GM19023 (cell line): ENCODE measurements at regions not wholly inside any gene's neighbourhood (a gene's known extent, or its start where the extent isn't known, plus 50 kb on each side); places are given as distances from the start of the nearest gene placed in this dataset.

ENCODE experiments used
- ATAC-seq: cut with Tn5 transposase; IDR thresholded peaks from one replicate; pipeline ENCODE4 v1.9.1; 2021; ENCODE audit warnings: mild to moderate bottlenecking, moderate library complexity; ENCODE audit not compliant: unreplicated experiment

GRCh38 chr6:128676456-128676855 lies 156.1 kb upstream of the PTPRK start:
- ATAC-seq, result no peak

DNA sequence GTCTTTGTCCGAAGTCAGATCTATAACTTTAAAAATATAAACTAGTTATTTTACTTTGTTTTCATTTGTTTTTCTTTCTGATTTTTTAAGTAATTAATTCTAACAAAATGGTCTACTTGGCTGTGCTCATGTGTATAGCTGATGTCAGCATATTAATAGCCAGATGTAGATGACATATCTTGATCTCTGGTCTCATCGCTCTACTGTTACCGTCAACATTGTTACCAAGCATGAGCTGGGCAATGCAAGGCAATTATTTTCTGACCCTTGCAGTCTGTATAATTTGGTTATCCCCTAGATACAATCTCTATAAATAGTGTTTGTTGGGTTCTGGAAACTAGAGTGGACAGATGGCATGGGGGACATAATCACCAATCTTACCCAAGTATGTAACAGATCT lies 151.6 kb upstream of the PTPRK start:
- no peak for ATAC-seq

DNA sequence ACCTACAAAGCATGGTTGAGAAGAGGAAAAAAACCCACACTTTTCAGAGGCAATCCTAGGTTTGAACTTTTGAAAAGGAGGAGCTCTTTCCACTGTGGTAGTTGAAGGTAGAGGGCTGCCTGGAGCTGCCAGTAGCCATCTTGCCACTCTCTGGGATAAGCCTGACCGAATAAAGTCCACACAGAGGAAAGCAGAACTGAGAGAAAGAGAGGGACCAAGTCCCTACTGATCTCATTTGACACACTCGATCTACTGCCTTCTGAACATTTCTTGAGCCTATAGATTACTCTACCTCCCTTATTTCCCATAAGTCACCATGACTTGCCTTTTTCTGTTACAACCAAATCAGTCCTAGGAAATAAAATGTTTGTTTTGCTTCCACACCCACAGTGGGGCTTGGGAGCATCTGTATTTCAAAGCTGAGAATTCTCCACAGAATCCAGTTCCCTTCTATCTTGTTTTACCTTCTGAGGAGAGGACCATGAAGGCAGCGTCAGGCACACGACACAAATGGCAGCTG lies 147.0 kb upstream of the PTPRK start:
- ATAC-seq, result no peak

GRCh38 chr6:128666405-128666804 lies 146.0 kb upstream of the PTPRK start:
- no peak for ATAC-seq

DNA sequence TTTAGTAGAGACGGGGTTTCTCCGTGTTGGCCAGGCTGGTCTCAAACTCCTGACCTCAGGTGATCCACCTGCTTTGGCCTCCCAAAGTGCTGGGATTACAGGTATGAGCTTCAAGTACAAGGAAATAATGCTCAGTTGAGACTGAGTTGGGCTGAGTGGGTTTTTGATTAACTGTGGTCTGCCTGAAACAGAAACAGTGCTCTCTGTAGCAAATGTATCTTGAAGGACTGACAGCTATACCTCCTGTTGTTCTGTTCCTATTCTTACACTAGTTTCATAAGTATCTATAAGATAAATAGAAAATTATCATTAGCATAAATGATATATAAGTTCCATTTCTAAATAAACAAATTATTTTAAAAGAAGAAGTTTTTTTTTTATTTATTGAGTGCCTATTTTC lies 142.8 kb upstream of the PTPRK start:
- no peak for ATAC-seq

GRCh38 chr6:128659878-128660622 lies 139.7 kb upstream of the PTPRK start:
- ATAC-seq, result no peak

DNA sequence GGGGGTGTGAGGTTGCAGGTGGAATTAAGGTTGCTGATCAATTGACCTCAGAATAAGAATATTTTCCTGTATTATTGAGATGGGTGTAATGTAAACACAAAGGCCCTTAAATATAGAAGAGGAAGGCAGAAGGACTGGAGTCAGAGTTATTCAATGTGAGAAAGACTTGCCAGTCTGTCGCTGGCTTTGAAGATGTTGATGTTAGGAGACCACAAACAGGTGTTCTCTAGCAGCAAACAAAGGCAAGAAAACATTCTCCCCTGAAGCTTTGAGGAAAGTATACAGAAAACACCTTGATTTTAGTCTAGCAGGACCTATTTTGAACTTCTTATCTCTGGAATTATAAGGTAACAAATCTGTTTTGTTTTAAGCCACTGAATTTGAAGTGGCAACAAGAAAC lies 138.9 kb upstream of the PTPRK start:
- no peak for ATAC-seq

DNA sequence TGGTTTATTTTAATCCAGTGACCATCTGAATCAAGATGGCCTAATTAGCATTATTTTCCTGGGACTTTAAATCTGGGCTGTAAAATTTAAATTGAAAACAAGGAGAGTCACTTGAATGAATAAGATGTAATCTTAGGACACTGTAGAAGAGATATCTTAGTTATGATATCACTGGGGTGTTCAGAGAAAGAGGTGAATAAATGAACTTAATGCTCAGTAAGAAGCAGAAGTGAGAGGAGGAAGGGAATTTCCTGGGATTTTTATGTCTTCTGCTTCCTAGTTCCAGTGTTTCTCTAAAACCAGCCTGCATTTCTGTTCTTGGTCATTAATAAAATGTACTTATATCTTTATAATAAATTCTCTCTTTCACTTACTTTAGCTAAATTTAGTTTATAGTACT lies 136.8 kb upstream of the PTPRK start:
- no peak for ATAC-seq

DNA sequence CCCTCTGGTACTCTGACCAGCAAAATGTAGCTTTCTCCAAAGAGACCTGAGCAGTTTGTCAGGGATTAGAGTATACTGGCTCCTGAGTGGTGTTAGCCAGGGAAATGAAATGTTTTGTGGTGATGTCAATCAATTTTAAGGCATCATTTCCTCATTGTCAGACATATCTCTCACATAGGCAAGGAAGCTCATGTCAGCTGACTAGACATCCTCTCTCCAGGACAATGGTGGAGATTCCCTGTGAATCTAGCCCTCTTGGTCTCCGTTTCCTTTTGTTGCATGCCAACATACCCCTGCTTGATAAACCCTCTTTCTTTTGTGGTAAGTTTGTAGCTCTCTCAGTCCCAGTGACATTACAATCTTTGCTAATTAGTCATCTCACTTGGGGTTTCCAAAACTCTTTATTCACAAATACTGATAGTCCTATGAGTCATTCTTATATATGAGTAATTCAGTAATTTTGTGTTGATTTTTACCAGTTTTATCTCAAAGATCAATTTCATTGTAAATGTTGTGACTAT lies 135.6 kb upstream of the PTPRK start:
- peak; percentile 72 for ATAC-seq

DNA sequence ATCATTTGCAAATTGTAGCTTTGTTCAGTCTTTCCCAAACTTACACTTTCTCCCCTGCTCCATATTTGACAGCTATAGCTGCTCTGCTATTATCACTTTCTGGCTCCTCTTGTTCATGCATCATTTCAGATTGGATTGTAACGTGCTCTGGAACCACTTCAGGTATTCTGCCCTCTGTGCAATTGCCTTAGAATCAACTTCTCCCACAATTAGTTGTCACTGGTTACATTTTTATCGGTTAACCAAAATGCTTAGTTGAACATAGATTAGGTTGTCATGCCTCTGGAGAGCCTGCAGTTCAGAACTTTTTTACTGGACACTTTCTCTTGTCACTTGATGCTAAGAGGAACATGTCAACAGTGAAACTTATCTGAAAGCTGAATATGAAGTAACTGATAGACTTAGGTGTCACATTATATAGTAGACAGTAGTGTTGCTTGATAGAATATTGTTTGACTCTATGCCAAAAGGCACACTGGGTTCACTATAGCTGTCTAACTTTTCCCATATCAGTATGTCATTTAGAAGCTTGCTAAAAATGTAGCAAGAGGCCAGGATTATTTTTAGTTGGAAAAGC lies 127.7 kb upstream of the PTPRK start:
- no peak for ATAC-seq

GRCh38 chr6:128642132-128642531 lies 121.7 kb upstream of the PTPRK start:
- no peak for ATAC-seq

DNA sequence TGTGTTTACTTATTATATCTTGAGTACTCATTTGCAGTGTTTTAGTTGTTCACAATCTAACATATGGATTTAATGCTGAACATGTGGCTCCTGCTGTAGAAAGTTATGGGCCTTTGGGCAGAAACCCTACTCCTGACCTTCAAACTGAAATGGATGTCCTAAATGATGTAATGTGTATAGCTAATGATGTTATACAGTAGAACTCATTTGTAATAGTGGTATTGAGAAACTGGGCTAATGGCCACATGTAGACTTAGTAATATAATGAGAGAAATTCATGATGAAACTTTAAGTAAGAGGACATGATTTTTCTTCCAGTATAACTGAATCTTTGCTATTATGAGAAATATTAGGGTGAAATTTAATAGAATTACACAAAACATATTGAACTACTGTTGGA lies 121.3 kb upstream of the PTPRK start:
- no peak for ATAC-seq

- no peak for ATAC-seq
Measured at GRCh38 chr6:128638817-128639216, 118.4 kb upstream of the PTPRK start.

DNA sequence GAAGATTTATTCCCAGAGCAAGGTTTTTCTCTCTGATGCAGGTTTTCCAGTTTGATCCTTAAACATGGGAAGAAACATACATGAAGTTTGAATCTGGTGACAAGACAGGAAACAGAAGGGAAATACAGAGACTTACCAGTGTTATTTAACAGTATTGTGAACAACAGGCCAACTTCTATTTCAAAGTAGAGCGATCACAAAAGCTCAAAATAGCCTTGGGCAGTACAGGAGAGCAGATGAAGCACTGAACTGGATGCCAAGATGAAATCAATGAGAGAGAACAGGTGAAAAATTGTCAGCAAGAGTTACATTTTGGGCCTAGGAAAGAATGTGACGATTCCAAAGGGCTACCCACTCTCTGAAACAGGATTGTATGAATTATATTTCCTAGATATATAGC lies 114.8 kb upstream of the PTPRK start:
- ATAC-seq, result no peak

DNA sequence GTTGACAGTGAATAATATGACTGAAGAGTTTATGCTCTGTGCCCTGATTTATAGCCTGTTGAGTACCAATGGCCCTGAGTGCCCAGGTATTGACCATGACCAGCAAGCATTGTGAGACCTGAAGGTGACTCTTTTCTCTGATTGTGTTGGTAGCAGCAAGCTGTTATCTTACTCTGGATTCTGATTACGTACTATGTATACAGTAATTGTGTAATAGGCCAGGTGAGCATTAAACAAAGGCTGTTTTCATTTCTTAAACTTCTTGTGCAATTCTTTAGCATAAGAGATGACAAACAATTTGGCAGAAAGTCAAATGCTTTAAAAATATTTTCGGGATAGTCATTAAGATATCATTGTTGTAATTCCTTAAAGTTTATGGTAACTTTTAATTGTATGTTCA lies 111.7 kb upstream of the PTPRK start:
- no peak for ATAC-seq

DNA sequence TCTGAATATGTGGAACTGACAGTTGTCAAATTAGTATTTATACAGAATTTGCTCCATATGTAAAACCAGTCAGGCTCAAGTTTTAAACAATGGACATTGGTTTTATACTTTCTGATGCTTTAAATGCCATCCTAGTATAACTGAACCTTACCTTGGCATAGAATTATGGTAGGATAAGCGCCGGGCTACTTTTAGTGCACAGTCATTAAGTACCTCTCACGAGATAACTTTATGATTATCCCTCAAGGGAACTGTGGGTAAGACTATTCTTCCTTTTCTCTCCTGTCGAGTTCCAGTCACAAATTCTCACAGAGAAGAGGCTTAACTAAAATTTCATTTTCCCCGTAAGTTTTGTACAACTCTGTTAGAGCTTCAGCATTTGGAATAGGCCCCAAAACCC lies 110.6 kb upstream of the PTPRK start:
- no peak for ATAC-seq

DNA sequence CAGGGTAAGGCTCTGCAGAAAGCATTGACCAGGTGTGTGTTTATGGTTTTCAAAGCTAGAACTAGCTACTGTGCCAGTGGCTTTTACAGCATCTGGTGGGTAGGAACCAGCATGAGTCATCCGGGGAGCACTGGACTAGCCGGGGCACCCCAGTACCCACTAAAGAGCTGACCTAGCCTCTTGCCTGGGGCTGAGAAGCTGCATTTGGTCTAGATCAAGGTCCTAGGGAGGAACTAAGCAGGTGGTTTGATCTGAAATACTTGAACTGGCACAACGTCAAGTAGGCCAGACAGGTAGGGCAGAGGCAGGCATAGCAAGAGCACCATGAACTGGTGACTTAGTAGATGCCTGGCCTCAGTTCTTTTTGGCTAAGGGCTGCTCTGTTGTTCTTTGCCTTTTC lies 109.8 kb upstream of the PTPRK start:
- no peak for ATAC-seq

DNA sequence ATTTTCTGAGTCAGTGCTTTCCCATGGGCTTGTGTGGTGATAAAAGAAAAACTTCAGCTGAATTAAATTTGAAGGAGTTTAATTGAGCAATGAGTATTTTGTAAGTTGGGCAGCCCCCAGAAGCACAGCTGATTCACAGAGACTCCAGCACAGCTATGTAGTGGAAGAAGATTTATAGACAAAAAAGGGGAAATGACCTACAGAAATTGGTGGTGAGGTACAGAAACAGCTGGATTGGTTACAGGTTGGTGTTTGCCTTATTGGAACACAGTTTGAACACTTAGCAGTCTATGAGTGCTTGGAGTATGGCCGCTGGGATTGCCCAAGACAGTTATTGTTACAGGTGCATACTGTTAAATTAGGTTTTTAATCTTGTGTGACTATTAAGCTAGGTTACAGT lies 96.9 kb upstream of the PTPRK start:
- no peak for ATAC-seq

DNA sequence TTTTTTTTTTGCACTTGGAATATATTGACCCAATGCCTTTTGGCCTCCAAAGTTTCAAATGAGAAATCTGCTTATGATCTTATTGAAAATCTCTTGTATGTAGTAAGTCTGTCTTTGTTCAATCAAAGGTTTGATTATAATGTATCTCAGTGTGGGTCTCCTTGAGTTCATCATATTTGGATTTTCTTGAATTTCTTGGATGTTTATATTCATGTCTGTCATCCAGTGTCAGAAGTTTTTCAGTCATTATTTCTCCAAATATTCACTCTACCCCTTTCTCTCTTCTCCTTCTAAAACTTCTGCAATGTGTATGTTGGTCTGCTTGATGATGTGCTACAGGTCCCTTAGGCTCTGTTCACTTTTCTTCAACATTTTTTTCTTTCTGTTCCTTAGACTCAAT lies 95.9 kb upstream of the PTPRK start:
- no peak for ATAC-seq

- ATAC-seq, result peak; percentile 62
Measured at GRCh38 chr6:128606611-128607010, 86.2 kb upstream of the PTPRK start.

- ATAC-seq, result no peak
Measured at GRCh38 chr6:128605961-128606360, 85.6 kb upstream of the PTPRK start.

GRCh38 chr6:128601060-128601459 lies 80.7 kb upstream of the PTPRK start:
- ATAC-seq, result no peak
